HUES64 (cell line): ENCODE measurements at regions not wholly inside any gene's neighbourhood (a gene's known extent, or its start where the extent isn't known, plus 50 kb on each side); places are given as distances from the start of the nearest gene placed in this dataset.

ENCODE experiments used
- H3K27ac ChIP-seq: 2 replicates; pipeline ENCODE4 v1.7.0; 2013; ENCODE audit warnings: low read depth, low read length, inconsistent platforms
- H3K27me3 ChIP-seq: 2 replicates; pipeline ENCODE4 v1.6.1; 2013; ENCODE audit warnings: mild to moderate bottlenecking, low read length; ENCODE audit not compliant: insufficient read depth
- H3K36me3 ChIP-seq: 2 replicates; pipeline ENCODE4 v1.6.1; 2013; ENCODE audit warnings: mild to moderate bottlenecking, low read length; ENCODE audit not compliant: insufficient read depth
- H3K4me1 ChIP-seq: 2 replicates; pipeline ENCODE4 v1.6.1; 2013; ENCODE audit warnings: mild to moderate bottlenecking, low read length, moderate library complexity; ENCODE audit not compliant: insufficient read depth
- H3K4me3 ChIP-seq: 2 replicates; pipeline ENCODE4 v1.5.1; 2013; ENCODE audit warnings: mild to moderate bottlenecking, low read length, moderate library complexity
- H3K9ac ChIP-seq: 2 replicates; pipeline ENCODE4 v1.6.1; 2013; ENCODE audit warnings: mild to moderate bottlenecking, low read depth, low read length
- H3K9me3 ChIP-seq: 2 replicates; pipeline ENCODE4 v1.6.1; 2013; ENCODE audit warnings: low read depth, low read length; ENCODE audit not compliant: insufficient read depth
- WGBS: fragments of 150-250, 120-280 bp; methylation state at CpG from one replicate; pipeline ENCODE4 v1.1.7; 2013; ENCODE audit warnings: missing lambda C conversion rate; 5-methylcytosine and 5-hydroxymethylcytosine counted together

GRCh38 chr2:23241121-23241520 is 143.9 kb upstream of the KLHL29 start:
- H3K9me3 ChIP-seq = no peaks in the 10 kb centered on the region
- no peak overlapping the region for H3K27ac ChIP-seq
- no peaks in the 10 kb centered on the region for H3K36me3 ChIP-seq
- H3K4me1 ChIP-seq = no peaks in the 10 kb centered on the region
- H3K4me3 ChIP-seq = no peak overlapping the region
- H3K9ac ChIP-seq = no peak overlapping the region
- WGBS = 89% methylated on average over 1 of the region's 1 CpG
- no peaks in the 10 kb centered on the region for H3K27me3 ChIP-seq

GRCh38 chr2:23241611-23242245 is 143.3 kb upstream of the KLHL29 start:
- no peak overlapping the region for H3K9ac ChIP-seq
- no peak overlapping the region for H3K4me3 ChIP-seq
- no peak overlapping the region for H3K27ac ChIP-seq

GRCh38 chr2:23243073-23243659 is 141.8 kb upstream of the KLHL29 start:
- Histone ChIP-seq H3K4me3 (no peak overlapping the region), H3K9me3 (no peaks in the 10 kb centered on the region), H3K27me3 (no peaks in the 10 kb centered on the region), H3K9ac (no peak overlapping the region), H3K27ac (no peak overlapping the region), H3K36me3 (no peaks in the 10 kb centered on the region), H3K4me1 (no peaks in the 10 kb centered on the region)
- 93% methylated on average over 5 of the region's 5 CpGs for WGBS

More at GRCh38 chr2:23241611-23242245, 143.3 kb upstream of the KLHL29 start:
- Histone ChIP-seq H3K36me3 (no peaks in the 10 kb centered on the region), H3K27me3 (no peaks in the 10 kb centered on the region), H3K9me3 (no peaks in the 10 kb centered on the region), H3K4me1 (no peaks in the 10 kb centered on the region)
- 91% methylated on average over 12 of the region's 12 CpGs for WGBS

GRCh38 chr2:23244617-23245016 is 140.4 kb upstream of the KLHL29 start:
- no peaks in the 10 kb centered on the region for H3K4me1 ChIP-seq
- 100% methylated on average over 1 of the region's 1 CpG for WGBS
- no peak overlapping the region for H3K9ac ChIP-seq
- no peaks in the 10 kb centered on the region for H3K9me3 ChIP-seq
- H3K27me3 ChIP-seq = no peaks in the 10 kb centered on the region
- no peak overlapping the region for H3K4me3 ChIP-seq
- no peaks in the 10 kb centered on the region for H3K36me3 ChIP-seq
- H3K27ac ChIP-seq = no peak overlapping the region

GRCh38 chr2:23246992-23247683 is 137.8 kb upstream of the KLHL29 start:
- Histone ChIP-seq H3K4me3 (no peak overlapping the region), H3K27me3 (no peaks in the 10 kb centered on the region), H3K36me3 (no peaks in the 10 kb centered on the region), H3K9me3 (no peaks in the 10 kb centered on the region), H3K4me1 (no peaks in the 10 kb centered on the region), H3K27ac (no peak overlapping the region), H3K9ac (no peak overlapping the region)
- WGBS = 92% methylated on average over 4 of the region's 4 CpGs

- no peak overlapping the region for H3K27ac ChIP-seq
- no peaks in the 10 kb centered on the region for H3K9me3 ChIP-seq
- H3K4me1 ChIP-seq = no peaks in the 10 kb centered on the region
- no peaks in the 10 kb centered on the region for H3K27me3 ChIP-seq
- no peaks in the 10 kb centered on the region for H3K36me3 ChIP-seq
- no peak overlapping the region for H3K4me3 ChIP-seq
- no peak overlapping the region for H3K9ac ChIP-seq
- no CpG with 5 or more reads among the region's 1 CpG for WGBS
Measured at GRCh38 chr2:23248667-23249066, 136.3 kb upstream of the KLHL29 start.

- no peaks in the 10 kb centered on the region for H3K27me3 ChIP-seq
- H3K4me1 ChIP-seq = no peaks in the 10 kb centered on the region
- 93% methylated on average over 5 of the region's 5 CpGs for WGBS
- no peak overlapping the region for H3K27ac ChIP-seq
- no peaks in the 10 kb centered on the region for H3K9me3 ChIP-seq
- H3K36me3 ChIP-seq = no peaks in the 10 kb centered on the region
- no peak overlapping the region for H3K4me3 ChIP-seq
- H3K9ac ChIP-seq = no peak overlapping the region
Measured at GRCh38 chr2:23249348-23249747, 135.6 kb upstream of the KLHL29 start.

GRCh38 chr2:23250371-23250770 is 134.6 kb upstream of the KLHL29 start:
- no peaks in the 10 kb centered on the region for H3K4me1 ChIP-seq
- no peak overlapping the region for H3K4me3 ChIP-seq
- H3K9ac ChIP-seq = no peak overlapping the region
- no peaks in the 10 kb centered on the region for H3K27me3 ChIP-seq
- no peak overlapping the region for H3K27ac ChIP-seq
- WGBS = 80% methylated on average over 2 of the region's 2 CpGs
- H3K9me3 ChIP-seq = no peaks in the 10 kb centered on the region
- no peaks in the 10 kb centered on the region for H3K36me3 ChIP-seq

- Histone ChIP-seq H3K9me3 (no peaks in the 10 kb centered on the region), H3K36me3 (no peaks in the 10 kb centered on the region), H3K4me3 (no peak overlapping the region), H3K4me1 (no peaks in the 10 kb centered on the region), H3K27ac (no peak overlapping the region), H3K9ac (no peak overlapping the region), H3K27me3 (no peaks in the 10 kb centered on the region)
- no CpG with 5 or more reads among the region's 2 CpGs for WGBS
Measured at GRCh38 chr2:23256643-23257042, 128.3 kb upstream of the KLHL29 start.

- 88% methylated on average over 2 of the region's 3 CpGs for WGBS
- no peaks in the 10 kb centered on the region for H3K27me3 ChIP-seq
Measured at GRCh38 chr2:23260621-23261020, 124.4 kb upstream of the KLHL29 start.

GRCh38 chr2:23268467-23269263 is 116.3 kb upstream of the KLHL29 start:
- Histone ChIP-seq H3K36me3 (no peaks in the 10 kb centered on the region), H3K9me3 (no peaks in the 10 kb centered on the region), H3K4me3 (no peak overlapping the region), H3K4me1 (no peaks in the 10 kb centered on the region; the same call in 1 of the 2 replicates), H3K9ac (no peak overlapping the region), H3K27ac (no peak overlapping the region), H3K27me3 (no peaks in the 10 kb centered on the region)
- WGBS = 95% methylated on average over 2 of the region's 3 CpGs

More at GRCh38 chr2:23260621-23261020, 124.4 kb upstream of the KLHL29 start:
- no peak overlapping the region for H3K4me3 ChIP-seq
- H3K4me1 ChIP-seq = no peaks in the 10 kb centered on the region
- no peak overlapping the region for H3K9ac ChIP-seq
- H3K9me3 ChIP-seq = no peaks in the 10 kb centered on the region
- H3K36me3 ChIP-seq = no peaks in the 10 kb centered on the region
- no peak overlapping the region for H3K27ac ChIP-seq
